ENCODE measurements at regions not wholly inside any gene's neighbourhood (a gene's known extent, or its start where the extent isn't known, plus 50 kb on each side); places are given as distances from the start of the nearest gene placed in this dataset.

GRCh38 chr1:10891091-10891490, 94.6 kb upstream of the CASZ1 start:
- Histone ChIP-seq H3K9me3 (ENCODE audit: control insufficient read depth in 2 of 3, low read length in 3 of 3) (no peaks in the 10 kb centered on the region), H3K27me3 (ENCODE audit: control insufficient read depth in 2 of 2, insufficient read depth in 2 of 2, low read length in 2 of 2) (peaks cover 0 to 4% of the 10 kb centered on the region in 2 donors), H3K27ac (ENCODE audit: low read depth, low read length) (no peak overlapping the region), H3K4me3 (ENCODE audit: low read length) (no peak overlapping the region), H3K4me1 (ENCODE audit: control insufficient read depth in 2 of 2, insufficient read depth in 2 of 2, low read length in 2 of 2) (no peaks in the 10 kb centered on the region), H3K36me3 (ENCODE audit: control insufficient read depth in 2 of 3, insufficient read depth in 3 of 3, low read length in 3 of 3) (no peaks in the 10 kb centered on the region)
- intact Hi-C loops (cut with micrococcal nuclease) = no loop called here
- DNase-seq (no peak), ATAC-seq (no peak)
- Mint-ChIP-seq H3K27me3 (peaks cover 34 to 54% (median 44%) of the 10 kb centered on the region in 5 donors), H3K4me1 (peaks cover 0 to 14% (median 8%) of the 10 kb centered on the region in 7 donors), H3K9me3 (peaks cover 0 to 3% (median 0%) of the 10 kb centered on the region in 11 donors), H3K27ac (no peak overlapping the region), H3K36me3 (peaks cover 0 to 4% (median 0%) of the 10 kb centered on the region in 5 donors), H3K4me3 (peak overlapping the region in 1 of 10 donors; percentile 53)
- ChIA-PET POLR2A (no interaction called here), CTCF (no interaction called here)

- Mint-ChIP-seq H3K4me3 (peak overlapping the region in 1 of 10 donors; percentile 1), H3K27ac (no peak overlapping the region), H3K27me3 (peaks cover 29 to 46% (median 36%) of the 10 kb centered on the region in 5 donors), H3K36me3 (peaks cover 0 to 4% (median 0%) of the 10 kb centered on the region in 5 donors), H3K4me1 (peaks cover 0 to 14% (median 8%) of the 10 kb centered on the region in 7 donors), H3K9me3 (peaks cover 0 to 3% (median 0%) of the 10 kb centered on the region in 11 donors)
- peaks cover 0 to 4% of the 10 kb centered on the region in 2 donors for H3K27me3 ChIP-seq (ENCODE audit: control insufficient read depth in 2 of 2, insufficient read depth in 2 of 2, low read length in 2 of 2)
- no peak for DNase-seq
- H3K4me3 ChIP-seq (ENCODE audit: low read length) = no peak overlapping the region
- H3K4me1 ChIP-seq (ENCODE audit: control insufficient read depth in 2 of 2, insufficient read depth in 2 of 2, low read length in 2 of 2) = no peaks in the 10 kb centered on the region
- intact Hi-C loops (cut with micrococcal nuclease) = no loop called here
- H3K9me3 ChIP-seq (ENCODE audit: control insufficient read depth in 2 of 3, low read length in 3 of 3) = no peaks in the 10 kb centered on the region
- no peak overlapping the region for H3K27ac ChIP-seq (ENCODE audit: low read depth, low read length)
- H3K36me3 ChIP-seq (ENCODE audit: control insufficient read depth in 2 of 3, insufficient read depth in 3 of 3, low read length in 3 of 3) = no peaks in the 10 kb centered on the region
- CTCF ChIA-PET = no interaction called here
- POLR2A ChIA-PET = no interaction called here
- ATAC-seq = no peak
Measured at GRCh38 chr1:10892138-10893065, 96.0 kb upstream of the CASZ1 start.

- no peak overlapping the region for H3K4me3 Mint-ChIP-seq
- ATAC-seq (no peak), DNase-seq (no peak)
- H3K27ac Mint-ChIP-seq = no peak overlapping the region
- H3K36me3 ChIP-seq (ENCODE audit: control insufficient read depth in 2 of 3, insufficient read depth in 3 of 3, low read length in 3 of 3) = no peaks in the 10 kb centered on the region
- H3K9me3 Mint-ChIP-seq = peaks cover 0 to 3% (median 0%) of the 10 kb centered on the region in 11 donors
- H3K27me3 ChIP-seq (ENCODE audit: control insufficient read depth in 2 of 2, insufficient read depth in 2 of 2, low read length in 2 of 2) = no peaks in the 10 kb centered on the region
- POLR2A ChIA-PET = no interaction called here
- H3K4me1 Mint-ChIP-seq = peaks cover 0 to under 1% (median 0%) of the 10 kb centered on the region in 7 donors
- no peaks in the 10 kb centered on the region for H3K9me3 ChIP-seq (ENCODE audit: control insufficient read depth in 2 of 3, low read length in 3 of 3)
- intact Hi-C loops (cut with micrococcal nuclease) = no loop called here
- H3K4me3 ChIP-seq (ENCODE audit: low read length) = no peak overlapping the region
- no peaks in the 10 kb centered on the region for H3K4me1 ChIP-seq (ENCODE audit: control insufficient read depth in 2 of 2, insufficient read depth in 2 of 2, low read length in 2 of 2)
- peaks cover 10 to 28% (median 20%) of the 10 kb centered on the region in 5 donors for H3K27me3 Mint-ChIP-seq
- H3K36me3 Mint-ChIP-seq = peaks cover 0 to 4% (median 0%) of the 10 kb centered on the region in 5 donors
- H3K27ac ChIP-seq (ENCODE audit: low read depth, low read length) = no peak overlapping the region
- CTCF ChIA-PET = no interaction called here
Measured at GRCh38 chr1:10895621-10896020, 99.2 kb upstream of the CASZ1 start.

- ChIA-PET POLR2A (interaction anchor here (1.2 kb wide), 1 partner anchor 37 kb away, joined by 3 read pairs; no protein-coding TSS in a partner anchor), CTCF (no interaction called here)
- H3K36me3 ChIP-seq (ENCODE audit: control insufficient read depth in 2 of 3, insufficient read depth in 3 of 3, low read length in 3 of 3) = no peaks in the 10 kb centered on the region
- H3K4me3 ChIP-seq (ENCODE audit: low read length) = no peak overlapping the region
- Mint-ChIP-seq H3K27ac (no peak overlapping the region), H3K4me1 (peaks cover 0 to 4% (median 0%) of the 10 kb centered on the region in 7 donors), H3K4me3 (no peak overlapping the region), H3K36me3 (peaks cover 0 to 4% (median 0%) of the 10 kb centered on the region in 5 donors), H3K9me3 (peaks cover 0 to 3% (median 0%) of the 10 kb centered on the region in 11 donors), H3K27me3 (peaks cover 6 to 17% (median 11%) of the 10 kb centered on the region in 5 donors)
- no peaks in the 10 kb centered on the region for H3K27me3 ChIP-seq (ENCODE audit: control insufficient read depth in 2 of 2, insufficient read depth in 2 of 2, low read length in 2 of 2)
- DNase-seq (no peak), ATAC-seq (no peak)
- intact Hi-C loops (cut with micrococcal nuclease) = no loop called here
- H3K4me1 ChIP-seq (ENCODE audit: control insufficient read depth in 2 of 2, insufficient read depth in 2 of 2, low read length in 2 of 2) = no peaks in the 10 kb centered on the region
- H3K9me3 ChIP-seq (ENCODE audit: control insufficient read depth in 2 of 3, low read length in 3 of 3) = no peaks in the 10 kb centered on the region
- H3K27ac ChIP-seq (ENCODE audit: low read depth, low read length) = no peak overlapping the region
Measured at GRCh38 chr1:10896673-10897072, 100.2 kb upstream of the CASZ1 start.

- POLR2A ChIA-PET = interaction anchor here (1.2 kb wide), 1 partner anchor 36 kb away, joined by 3 read pairs; no protein-coding TSS in a partner anchor
- intact Hi-C loops (cut with micrococcal nuclease) = no loop called here
Measured at GRCh38 chr1:10897321-10897980, 101.0 kb upstream of the CASZ1 start.

GRCh38 chr1:10897981-10898728, 101.7 kb upstream of the CASZ1 start:
- H3K4me3 ChIP-seq (ENCODE audit: low read length) = no peak overlapping the region
- ATAC-seq (no peak), DNase-seq (no peak)
- no peaks in the 10 kb centered on the region for H3K36me3 Mint-ChIP-seq
- peak overlapping the region in 1 of 9 donors; percentile 41 for H3K27ac Mint-ChIP-seq
- no peaks in the 10 kb centered on the region for H3K36me3 ChIP-seq (ENCODE audit: control insufficient read depth in 2 of 3, insufficient read depth in 3 of 3, low read length in 3 of 3)
- H3K4me1 ChIP-seq (ENCODE audit: control insufficient read depth in 2 of 2, insufficient read depth in 2 of 2, low read length in 2 of 2) = no peaks in the 10 kb centered on the region
- CTCF ChIA-PET = no interaction called here
- POLR2A ChIA-PET = no interaction called here
- H3K4me3 Mint-ChIP-seq = no peak overlapping the region
- H3K9me3 Mint-ChIP-seq = no peaks in the 10 kb centered on the region
- H3K4me1 Mint-ChIP-seq = peaks cover 0 to 4% (median 0%) of the 10 kb centered on the region in 7 donors
- peaks cover 0 to 10% (median 4%) of the 10 kb centered on the region in 5 donors for H3K27me3 Mint-ChIP-seq
- no peak overlapping the region for H3K27ac ChIP-seq (ENCODE audit: low read depth, low read length)
- H3K27me3 ChIP-seq (ENCODE audit: control insufficient read depth in 2 of 2, insufficient read depth in 2 of 2, low read length in 2 of 2) = no peaks in the 10 kb centered on the region
- intact Hi-C loops (cut with micrococcal nuclease) = no loop called here
- H3K9me3 ChIP-seq (ENCODE audit: control insufficient read depth in 2 of 3, low read length in 3 of 3) = no peaks in the 10 kb centered on the region

More at GRCh38 chr1:10897321-10897980, 101.0 kb upstream of the CASZ1 start:
- peak overlapping the region in 1 of 9 donors; percentile 41 for H3K27ac Mint-ChIP-seq
- no peaks in the 10 kb centered on the region for H3K9me3 Mint-ChIP-seq
- no peak overlapping the region for H3K4me3 Mint-ChIP-seq
- H3K4me1 ChIP-seq (ENCODE audit: control insufficient read depth in 2 of 2, insufficient read depth in 2 of 2, low read length in 2 of 2) = no peaks in the 10 kb centered on the region
- no peaks in the 10 kb centered on the region for H3K36me3 Mint-ChIP-seq
- ATAC-seq (no peak), DNase-seq (no peak)
- H3K36me3 ChIP-seq (ENCODE audit: control insufficient read depth in 2 of 3, insufficient read depth in 3 of 3, low read length in 3 of 3) = no peaks in the 10 kb centered on the region
- CTCF ChIA-PET = no interaction called here
- H3K27me3 Mint-ChIP-seq = peaks cover under 1 to 11% (median 5%) of the 10 kb centered on the region in 5 donors
- no peaks in the 10 kb centered on the region for H3K27me3 ChIP-seq (ENCODE audit: control insufficient read depth in 2 of 2, insufficient read depth in 2 of 2, low read length in 2 of 2)
- H3K27ac ChIP-seq (ENCODE audit: low read depth, low read length) = no peak overlapping the region
- H3K9me3 ChIP-seq (ENCODE audit: control insufficient read depth in 2 of 3, low read length in 3 of 3) = no peaks in the 10 kb centered on the region
- H3K4me1 Mint-ChIP-seq = peaks cover 0 to 4% (median 0%) of the 10 kb centered on the region in 7 donors
- no peak overlapping the region for H3K4me3 ChIP-seq (ENCODE audit: low read length)
